ENCODE measurements at regions not wholly inside any gene's neighbourhood (a gene's known extent, or its start where the extent isn't known, plus 50 kb on each side); places are given as distances from the start of the nearest gene placed in this dataset.

DNA sequence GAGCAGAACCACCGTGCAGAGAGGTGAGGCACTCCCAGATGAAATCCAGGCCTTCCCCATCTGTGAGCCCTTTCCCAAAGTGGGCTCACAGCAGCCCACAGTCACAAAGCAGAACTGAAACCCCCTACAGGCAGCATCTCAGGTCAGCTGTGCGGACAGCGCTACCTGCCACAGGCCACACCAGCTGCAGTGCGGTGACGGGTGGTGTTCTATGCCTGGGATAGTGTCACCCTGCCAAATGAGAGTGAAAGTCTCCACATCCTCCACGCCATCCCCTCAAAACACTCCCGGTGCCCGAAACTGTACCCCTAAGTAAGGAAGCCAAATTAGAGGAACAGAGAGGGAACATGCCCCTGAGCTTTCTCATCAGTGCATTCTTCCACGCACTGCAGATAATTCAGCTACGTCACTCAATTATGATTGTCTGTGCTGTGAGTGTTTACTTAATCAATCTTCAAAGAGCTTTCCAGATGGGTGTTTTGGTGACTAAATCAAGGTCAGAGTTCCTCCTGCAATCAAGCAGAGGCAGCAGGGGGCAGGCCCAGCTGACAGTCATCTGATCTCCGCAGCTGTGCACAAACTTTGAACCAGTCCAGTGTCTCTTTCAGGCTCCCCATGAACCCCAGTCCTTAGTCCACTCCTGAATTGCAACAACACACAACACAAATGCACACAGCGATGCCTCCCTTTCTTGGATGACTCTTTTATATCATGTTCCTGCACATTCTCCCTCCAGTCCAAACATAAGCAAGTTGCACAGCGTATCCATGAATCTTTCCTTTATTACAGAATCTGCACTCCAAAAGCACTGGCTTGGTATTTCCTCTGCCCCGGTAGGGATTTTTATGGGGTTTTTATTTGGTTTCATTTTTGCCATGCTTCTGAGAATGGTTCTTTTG, 150.0 kb downstream of the TOMM20 start (continued):
- TF ChIP-seq ZNF788 (CRISPR knock-in tag; IDR thresholded peaks at IDR 0.05; ENCODE audit: borderline replicate concordance): peak; percentile 65; the same call in 1 of the 2 replicates
- TF ChIP-seq, protein P1, sequence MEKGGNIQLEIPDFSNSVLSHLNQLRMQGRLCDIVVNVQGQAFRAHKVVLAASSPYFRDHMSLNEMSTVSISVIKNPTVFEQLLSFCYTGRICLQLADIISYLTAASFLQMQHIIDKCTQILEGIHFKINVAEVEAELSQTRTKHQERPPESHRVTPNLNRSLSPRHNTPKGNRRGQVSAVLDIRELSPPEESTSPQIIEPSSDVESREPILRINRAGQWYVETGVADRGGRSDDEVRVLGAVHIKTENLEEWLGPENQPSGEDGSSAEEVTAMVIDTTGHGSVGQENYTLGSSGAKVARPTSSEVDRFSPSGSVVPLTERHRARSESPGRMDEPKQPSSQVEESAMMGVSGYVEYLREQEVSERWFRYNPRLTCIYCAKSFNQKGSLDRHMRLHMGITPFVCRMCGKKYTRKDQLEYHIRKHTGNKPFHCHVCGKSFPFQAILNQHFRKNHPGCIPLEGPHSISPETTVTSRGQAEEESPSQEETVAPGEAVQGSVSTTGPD (CRISPR knock-in tag; IDR thresholded peaks at IDR 0.05): peak; percentile 95
- TF ChIP-seq, protein P2, sequence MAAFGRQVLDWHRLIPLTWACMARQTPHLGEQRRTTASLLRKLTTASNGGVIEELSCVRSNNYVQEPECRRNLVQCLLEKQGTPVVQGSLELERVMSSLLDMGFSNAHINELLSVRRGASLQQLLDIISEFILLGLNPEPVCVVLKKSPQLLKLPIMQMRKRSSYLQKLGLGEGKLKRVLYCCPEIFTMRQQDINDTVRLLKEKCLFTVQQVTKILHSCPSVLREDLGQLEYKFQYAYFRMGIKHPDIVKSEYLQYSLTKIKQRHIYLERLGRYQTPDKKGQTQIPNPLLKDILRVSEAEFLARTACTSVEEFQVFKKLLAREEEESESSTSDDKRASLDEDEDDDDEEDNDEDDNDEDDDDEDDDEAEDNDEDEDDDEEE (CRISPR knock-in tag; IDR thresholded peaks at IDR 0.05): no peak
- TF ChIP-seq CHD2 (IDR thresholded peaks at IDR 0.05; ENCODE audit: low read depth, low read length): no peak
- TF ChIP-seq XBP1 (CRISPR knock-in tag; IDR thresholded peaks at IDR 0.05): no peak
- TF ChIP-seq ZNF136 (CRISPR knock-in tag; IDR thresholded peaks at IDR 0.05; ENCODE audit: low read depth): 0 out of 2 replicates have a peak, but pooled peaks have one; percentile 41
- TF ChIP-seq, protein P3, sequence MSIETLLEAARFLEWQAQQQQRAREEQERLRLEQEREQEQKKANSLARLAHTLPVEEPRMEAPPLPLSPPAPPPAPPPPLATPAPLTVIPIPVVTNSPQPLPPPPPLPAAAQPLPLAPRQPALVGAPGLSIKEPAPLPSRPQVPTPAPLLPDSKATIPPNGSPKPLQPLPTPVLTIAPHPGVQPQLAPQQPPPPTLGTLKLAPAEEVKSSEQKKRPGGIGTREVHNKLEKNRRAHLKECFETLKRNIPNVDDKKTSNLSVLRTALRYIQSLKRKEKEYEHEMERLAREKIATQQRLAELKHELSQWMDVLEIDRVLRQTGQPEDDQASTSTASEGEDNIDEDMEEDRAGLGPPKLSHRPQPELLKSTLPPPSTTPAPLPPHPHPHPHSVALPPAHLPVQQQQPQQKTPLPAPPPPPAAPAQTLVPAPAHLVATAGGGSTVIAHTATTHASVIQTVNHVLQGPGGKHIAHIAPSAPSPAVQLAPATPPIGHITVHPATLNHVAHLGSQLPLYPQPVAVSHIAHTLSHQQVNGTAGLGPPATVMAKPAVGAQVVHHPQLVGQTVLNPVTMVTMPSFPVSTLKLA (IDR thresholded peaks at IDR 0.05): peak; percentile 33; the same call in 1 of the 2 replicates
- TF ChIP-seq, protein P4, sequence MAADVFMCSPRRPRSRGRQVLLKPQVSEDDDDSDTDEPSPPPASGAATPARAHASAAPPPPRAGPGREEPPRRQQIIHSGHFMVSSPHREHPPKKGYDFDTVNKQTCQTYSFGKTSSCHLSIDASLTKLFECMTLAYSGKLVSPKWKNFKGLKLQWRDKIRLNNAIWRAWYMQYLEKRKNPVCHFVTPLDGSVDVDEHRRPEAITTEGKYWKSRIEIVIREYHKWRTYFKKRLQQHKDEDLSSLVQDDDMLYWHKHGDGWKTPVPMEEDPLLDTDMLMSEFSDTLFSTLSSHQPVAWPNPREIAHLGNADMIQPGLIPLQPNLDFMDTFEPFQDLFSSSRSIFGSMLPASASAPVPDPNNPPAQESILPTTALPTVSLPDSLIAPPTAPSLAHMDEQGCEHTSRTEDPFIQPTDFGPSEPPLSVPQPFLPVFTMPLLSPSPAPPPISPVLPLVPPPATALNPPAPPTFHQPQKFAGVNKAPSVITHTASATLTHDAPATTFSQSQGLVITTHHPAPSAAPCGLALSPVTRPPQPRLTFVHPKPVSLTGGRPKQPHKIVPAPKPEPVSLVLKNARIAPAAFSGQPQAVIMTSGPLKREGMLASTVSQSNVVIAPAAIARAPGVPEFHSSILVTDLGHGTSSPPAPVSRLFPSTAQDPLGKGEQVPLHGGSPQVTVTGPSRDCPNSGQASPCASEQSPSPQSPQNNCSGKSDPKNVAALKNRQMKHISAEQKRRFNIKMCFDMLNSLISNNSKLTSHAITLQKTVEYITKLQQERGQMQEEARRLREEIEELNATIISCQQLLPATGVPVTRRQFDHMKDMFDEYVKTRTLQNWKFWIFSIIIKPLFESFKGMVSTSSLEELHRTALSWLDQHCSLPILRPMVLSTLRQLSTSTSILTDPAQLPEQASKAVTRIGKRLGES (CRISPR knock-in tag; IDR thresholded peaks at IDR 0.05; ENCODE audit: borderline replicate concordance): no peak
- TF ChIP-seq, protein P5, sequence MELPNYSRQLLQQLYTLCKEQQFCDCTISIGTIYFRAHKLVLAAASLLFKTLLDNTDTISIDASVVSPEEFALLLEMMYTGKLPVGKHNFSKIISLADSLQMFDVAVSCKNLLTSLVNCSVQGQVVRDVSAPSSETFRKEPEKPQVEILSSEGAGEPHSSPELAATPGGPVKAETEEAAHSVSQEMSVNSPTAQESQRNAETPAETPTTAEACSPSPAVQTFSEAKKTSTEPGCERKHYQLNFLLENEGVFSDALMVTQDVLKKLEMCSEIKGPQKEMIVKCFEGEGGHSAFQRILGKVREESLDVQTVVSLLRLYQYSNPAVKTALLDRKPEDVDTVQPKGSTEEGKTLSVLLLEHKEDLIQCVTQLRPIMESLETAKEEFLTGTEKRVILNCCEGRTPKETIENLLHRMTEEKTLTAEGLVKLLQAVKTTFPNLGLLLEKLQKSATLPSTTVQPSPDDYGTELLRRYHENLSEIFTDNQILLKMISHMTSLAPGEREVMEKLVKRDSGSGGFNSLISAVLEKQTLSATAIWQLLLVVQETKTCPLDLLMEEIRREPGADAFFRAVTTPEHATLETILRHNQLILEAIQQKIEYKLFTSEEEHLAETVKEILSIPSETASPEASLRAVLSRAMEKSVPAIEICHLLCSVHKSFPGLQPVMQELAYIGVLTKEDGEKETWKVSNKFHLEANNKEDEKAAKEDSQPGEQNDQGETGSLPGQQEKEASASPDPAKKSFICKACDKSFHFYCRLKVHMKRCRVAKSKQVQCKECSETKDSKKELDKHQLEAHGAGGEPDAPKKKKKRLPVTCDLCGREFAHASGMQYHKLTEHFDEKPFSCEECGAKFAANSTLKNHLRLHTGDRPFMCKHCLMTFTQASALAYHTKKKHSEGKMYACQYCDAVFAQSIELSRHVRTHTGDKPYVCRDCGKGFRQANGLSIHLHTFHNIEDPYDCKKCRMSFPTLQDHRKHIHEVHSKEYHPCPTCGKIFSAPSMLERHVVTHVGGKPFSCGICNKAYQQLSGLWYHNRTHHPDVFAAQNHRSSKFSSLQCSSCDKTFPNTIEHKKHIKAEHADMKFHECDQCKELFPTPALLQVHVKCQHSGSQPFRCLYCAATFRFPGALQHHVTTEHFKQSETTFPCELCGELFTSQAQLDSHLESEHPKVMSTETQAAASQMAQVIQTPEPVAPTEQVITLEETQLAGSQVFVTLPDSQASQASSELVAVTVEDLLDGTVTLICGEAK (IDR thresholded peaks at IDR 0.05): no peak
- TF ChIP-seq, protein P5 (CRISPR knock-in tag; IDR thresholded peaks at IDR 0.05): peak; percentile 77; the same call in 1 of the 2 replicates
- TF ChIP-seq ZNF383 (CRISPR knock-in tag; IDR thresholded peaks at IDR 0.05; ENCODE audit: borderline replicate concordance): no peak
- TF ChIP-seq TCF7 (IDR thresholded peaks at IDR 0.05; ENCODE audit: low read depth): peak; percentile 92
